ENCODE measurements at regions not wholly inside any gene's neighbourhood (a gene's known extent, or its start where the extent isn't known, plus 50 kb on each side); places are given as distances from the start of the nearest gene placed in this dataset.

GRCh38 chr10:118922226-118922625 lies 107.3 kb upstream of the NANOS1 start:
- no peak for DNase-seq
- no peaks in the 10 kb centered on the region for H3K36me3 ChIP-seq
- no peaks in the 10 kb centered on the region for H3K4me1 ChIP-seq
- H3K4me3 ChIP-seq (ENCODE audit: low read depth, low read length) = no peak overlapping the region
- TF ChIP-seq, protein P1, sequence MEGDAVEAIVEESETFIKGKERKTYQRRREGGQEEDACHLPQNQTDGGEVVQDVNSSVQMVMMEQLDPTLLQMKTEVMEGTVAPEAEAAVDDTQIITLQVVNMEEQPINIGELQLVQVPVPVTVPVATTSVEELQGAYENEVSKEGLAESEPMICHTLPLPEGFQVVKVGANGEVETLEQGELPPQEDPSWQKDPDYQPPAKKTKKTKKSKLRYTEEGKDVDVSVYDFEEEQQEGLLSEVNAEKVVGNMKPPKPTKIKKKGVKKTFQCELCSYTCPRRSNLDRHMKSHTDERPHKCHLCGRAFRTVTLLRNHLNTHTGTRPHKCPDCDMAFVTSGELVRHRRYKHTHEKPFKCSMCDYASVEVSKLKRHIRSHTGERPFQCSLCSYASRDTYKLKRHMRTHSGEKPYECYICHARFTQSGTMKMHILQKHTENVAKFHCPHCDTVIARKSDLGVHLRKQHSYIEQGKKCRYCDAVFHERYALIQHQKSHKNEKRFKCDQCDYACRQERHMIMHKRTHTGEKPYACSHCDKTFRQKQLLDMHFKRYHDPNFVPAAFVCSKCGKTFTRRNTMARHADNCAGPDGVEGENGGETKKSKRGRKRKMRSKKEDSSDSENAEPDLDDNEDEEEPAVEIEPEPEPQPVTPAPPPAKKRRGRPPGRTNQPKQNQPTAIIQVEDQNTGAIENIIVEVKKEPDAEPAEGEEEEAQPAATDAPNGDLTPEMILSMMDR (IDR thresholded peaks at IDR 0.05; ENCODE audit: low read depth, low read length) = no peak
- no peaks in the 10 kb centered on the region for H3K9me3 ChIP-seq
- no peaks in the 10 kb centered on the region for H3K27me3 ChIP-seq

DNA sequence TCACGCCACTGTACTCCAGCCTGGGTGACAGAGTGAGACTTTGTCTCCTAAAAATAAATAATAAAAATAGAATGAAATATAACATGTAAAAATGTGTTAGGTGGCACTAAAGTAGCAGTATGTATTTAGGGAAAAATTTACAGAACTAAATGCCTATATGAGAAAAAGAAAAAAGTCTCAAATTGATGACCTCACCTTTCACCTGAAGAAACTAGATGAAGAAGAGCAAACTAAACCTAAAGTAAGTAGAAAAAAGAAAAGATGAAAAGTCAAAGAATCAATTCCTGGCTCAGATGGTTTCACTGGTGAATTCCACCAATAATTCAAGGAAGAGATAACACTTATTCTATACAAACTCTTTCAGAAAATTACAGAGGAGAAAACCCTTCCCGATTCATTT lies 106.5 kb upstream of the NANOS1 start:
- Histone ChIP-seq H3K36me3 (no peaks in the 10 kb centered on the region), H3K4me3 (ENCODE audit: low read depth, low read length) (no peak overlapping the region), H3K27me3 (no peaks in the 10 kb centered on the region; the same call in 1 of the 2 replicates), H3K4me1 (no peaks in the 10 kb centered on the region), H3K9me3 (no peaks in the 10 kb centered on the region)
- TF ChIP-seq, protein P1 (IDR thresholded peaks at IDR 0.05; ENCODE audit: low read depth, low read length) = no peak
- DNase-seq = no peak

DNA sequence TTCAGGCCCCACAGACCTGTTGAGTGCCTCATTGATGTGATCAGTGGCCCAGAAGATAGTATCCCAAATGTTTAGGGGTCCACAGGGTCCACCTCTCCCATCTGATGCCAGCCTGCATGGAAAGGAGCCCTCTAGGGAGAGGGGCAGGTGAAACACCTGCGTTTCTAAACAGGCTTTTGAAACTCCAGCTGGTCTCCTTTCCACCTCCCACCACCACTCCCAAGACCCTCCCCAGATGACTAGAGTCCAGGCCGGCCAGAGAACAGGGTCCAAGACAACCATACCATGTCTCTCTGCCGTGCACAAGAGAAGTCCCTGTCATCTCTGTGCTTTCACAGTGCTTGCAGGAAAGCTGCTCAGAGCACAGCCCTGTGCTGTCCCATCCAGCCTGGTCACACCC lies 105.0 kb upstream of the NANOS1 start:
- Histone ChIP-seq H3K36me3 (no peaks in the 10 kb centered on the region), H3K4me3 (ENCODE audit: low read depth, low read length) (no peak overlapping the region), H3K9me3 (no peaks in the 10 kb centered on the region), H3K4me1 (no peaks in the 10 kb centered on the region), H3K27me3 (no peaks in the 10 kb centered on the region; the same call in 1 of the 2 replicates)
- TF ChIP-seq, protein P1 (IDR thresholded peaks at IDR 0.05; ENCODE audit: low read depth, low read length) = no peak
- DNase-seq = no peak

DNA sequence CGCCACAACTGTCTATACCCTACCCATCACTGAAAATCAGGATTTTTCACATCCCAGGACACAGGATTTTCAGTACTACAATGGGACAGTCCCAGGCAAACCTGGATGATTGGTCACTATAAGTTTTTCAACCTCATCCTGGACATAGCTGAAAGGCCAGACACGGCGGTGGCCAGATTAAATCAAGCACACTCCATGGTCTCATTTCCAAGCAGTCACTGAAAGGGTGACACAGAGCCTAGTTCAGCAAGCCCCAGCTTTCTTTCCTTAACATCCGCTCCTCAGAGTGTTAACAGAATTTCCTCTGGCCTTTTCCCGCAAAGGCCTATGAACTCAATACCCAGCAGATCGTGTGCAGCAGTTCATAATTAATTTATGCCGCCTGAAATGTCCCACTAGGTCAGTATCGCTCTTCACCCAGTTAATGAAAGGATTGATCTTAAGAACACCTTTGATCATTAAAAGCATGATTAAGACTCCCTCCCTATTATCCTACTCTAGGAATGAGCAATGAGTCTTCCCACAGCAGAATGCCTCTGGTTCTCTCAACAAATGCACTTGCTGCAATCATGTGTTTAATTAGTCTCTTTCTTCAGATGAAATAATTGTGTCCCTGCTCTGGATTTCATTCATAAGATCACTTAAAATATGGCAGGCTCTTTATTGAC lies 104.0 kb upstream of the NANOS1 start:
- no peak overlapping the region for H3K4me3 ChIP-seq (ENCODE audit: low read depth, low read length)
- H3K36me3 ChIP-seq = no peaks in the 10 kb centered on the region
- no peaks in the 10 kb centered on the region; the same call in 1 of the 2 replicates for H3K27me3 ChIP-seq
- TF ChIP-seq, protein P1 (IDR thresholded peaks at IDR 0.05; ENCODE audit: low read depth, low read length) = no peak
- DNase-seq = no peak
- H3K4me1 ChIP-seq = no peaks in the 10 kb centered on the region
- no peaks in the 10 kb centered on the region for H3K9me3 ChIP-seq

- TF ChIP-seq, protein P1 (IDR thresholded peaks at IDR 0.05; ENCODE audit: low read depth, low read length) = no peak
- DNase-seq = no peak
- Histone ChIP-seq H3K27me3 (no peaks in the 10 kb centered on the region; the same call in 1 of the 2 replicates), H3K4me3 (ENCODE audit: low read depth, low read length) (no peak overlapping the region), H3K36me3 (no peaks in the 10 kb centered on the region), H3K4me1 (no peaks in the 10 kb centered on the region), H3K9me3 (no peaks in the 10 kb centered on the region)
Observed at GRCh38 chr10:118926072-118926417, 103.5 kb upstream of the NANOS1 start.

- TF ChIP-seq, protein P1 (IDR thresholded peaks at IDR 0.05; ENCODE audit: low read depth, low read length) = no peak
- no peaks in the 10 kb centered on the region for H3K36me3 ChIP-seq
- no peaks in the 10 kb centered on the region for H3K4me1 ChIP-seq
- H3K27me3 ChIP-seq = no peaks in the 10 kb centered on the region; the same call in 1 of the 2 replicates
- no peak overlapping the region for H3K4me3 ChIP-seq (ENCODE audit: low read depth, low read length)
- DNase-seq = no peak
- no peaks in the 10 kb centered on the region for H3K9me3 ChIP-seq
Observed at GRCh38 chr10:118926441-118926840, 103.1 kb upstream of the NANOS1 start.

Data from BE2C (cell line).